DND-41 (cell line): ENCODE measurements at regions not wholly inside any gene's neighbourhood (a gene's known extent, or its start where the extent isn't known, plus 50 kb on each side); places are given as distances from the start of the nearest gene placed in this dataset.

Experiments used
- ATAC-seq: fragments of 200-7000 bp; cut with Tn5 transposase; 3 replicates; pipeline ENCODE4 v1.9.1; 2021; ENCODE audit warnings: low read depth; ENCODE audit not compliant: insufficient read depth
- DNase-seq: peaks from one replicate; pipeline ENCODE4 v3.0.0-alpha.2; 2020
- H2AFZ ChIP-seq: 2 replicates; pipeline ENCODE4 v1.6.0; 2012; ENCODE audit warnings: low read depth, low read length
- H3K27ac ChIP-seq: 2 replicates; pipeline ENCODE4 v1.5.1; 2012; ENCODE audit warnings: low read length, inconsistent platforms
- H3K27me3 ChIP-seq: fragments of 200-600 bp; sonication (generic); 2 replicates; pipeline ENCODE4 v1.6.0; 2012; ENCODE audit warnings: low read length, mild to moderate bottlenecking, inconsistent platforms; ENCODE audit not compliant: insufficient read depth, poor library complexity
- H3K36me3 ChIP-seq: 2 replicates; pipeline ENCODE4 v1.5.1; 2012; ENCODE audit warnings: low read length, inconsistent platforms; ENCODE audit not compliant: insufficient read depth
- H3K4me1 ChIP-seq: 2 replicates; pipeline ENCODE4 v1.5.1; 2012; ENCODE audit warnings: mild to moderate bottlenecking, low read length; ENCODE audit not compliant: insufficient read depth
- H3K4me2 ChIP-seq: 2 replicates; pipeline ENCODE4 v1.6.0; 2012; ENCODE audit warnings: mild to moderate bottlenecking, moderate library complexity, low read length, inconsistent platforms; ENCODE audit not compliant: insufficient read depth
- H3K4me3 ChIP-seq, 2 experiments: fragments of 200-600 bp in 1 of 2; shearing (Covaris generic) in 1 of 2; 2 replicates each; pipeline ENCODE4 v1.5.1; 2012 to 2016; ENCODE audit warnings: inconsistent platforms in 2 of 2, low read length in 2 of 2, mild to moderate bottlenecking in 2 of 2, low read depth in 1 of 2, moderate library complexity in 1 of 2
- H3K79me2 ChIP-seq: 2 replicates; pipeline ENCODE4 v1.6.0; 2012; ENCODE audit warnings: low read length, inconsistent platforms; ENCODE audit not compliant: insufficient read depth
- H3K9ac ChIP-seq: 2 replicates; pipeline ENCODE4 v1.6.0; 2012; ENCODE audit warnings: low read depth, mild to moderate bottlenecking, inconsistent platforms, low read length, moderate library complexity
- H3K9me3 ChIP-seq: 2 replicates; pipeline ENCODE4 v1.5.1; 2012; ENCODE audit warnings: low read length, moderate library complexity, mild to moderate bottlenecking, inconsistent platforms; ENCODE audit not compliant: insufficient read depth, severe bottlenecking
- H4K20me1 ChIP-seq: 2 replicates; pipeline ENCODE4 v1.6.0; 2012; ENCODE audit warnings: low read length; ENCODE audit not compliant: insufficient read depth
- EZH2 ChIP-seq: IDR thresholded peaks from 3 replicates; pipeline ENCODE4 v1.6.1; 2012; ENCODE audit warnings: borderline replicate concordance, low read depth, mild to moderate bottlenecking, moderate library complexity, low read length, inconsistent platforms; ENCODE audit not compliant: severe bottlenecking
- TF ChIP-seq, protein P1 (sequence below): IDR thresholded peaks from 2 replicates; pipeline ENCODE4 v1.5.1; 2012; ENCODE audit warnings: borderline replicate concordance, low read length, moderate library complexity, mild to moderate bottlenecking; ENCODE audit not compliant: poor library complexity, severe bottlenecking; ENCODE audit errors: extremely low read depth

DNA sequence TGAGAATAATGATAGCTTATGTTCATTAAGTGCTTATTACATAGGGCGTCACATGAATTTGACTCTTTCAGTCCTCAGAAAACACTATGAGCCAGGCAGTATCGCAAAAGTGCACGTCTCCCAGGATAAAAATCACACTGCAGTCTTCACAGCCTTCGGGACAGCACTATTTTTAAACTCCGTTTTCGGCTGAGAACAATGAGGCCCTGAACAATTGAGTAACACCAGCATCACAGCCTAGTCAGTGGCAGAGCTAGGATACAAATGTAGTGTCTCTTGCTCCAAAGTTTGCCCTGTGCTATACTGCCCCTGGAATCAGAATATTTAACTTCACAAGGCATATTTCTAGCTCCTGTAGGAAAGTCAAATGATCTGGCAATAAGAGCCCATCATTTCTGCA is 852.1 kb upstream of the SEMA6D start:
- TF ChIP-seq, protein P1, sequence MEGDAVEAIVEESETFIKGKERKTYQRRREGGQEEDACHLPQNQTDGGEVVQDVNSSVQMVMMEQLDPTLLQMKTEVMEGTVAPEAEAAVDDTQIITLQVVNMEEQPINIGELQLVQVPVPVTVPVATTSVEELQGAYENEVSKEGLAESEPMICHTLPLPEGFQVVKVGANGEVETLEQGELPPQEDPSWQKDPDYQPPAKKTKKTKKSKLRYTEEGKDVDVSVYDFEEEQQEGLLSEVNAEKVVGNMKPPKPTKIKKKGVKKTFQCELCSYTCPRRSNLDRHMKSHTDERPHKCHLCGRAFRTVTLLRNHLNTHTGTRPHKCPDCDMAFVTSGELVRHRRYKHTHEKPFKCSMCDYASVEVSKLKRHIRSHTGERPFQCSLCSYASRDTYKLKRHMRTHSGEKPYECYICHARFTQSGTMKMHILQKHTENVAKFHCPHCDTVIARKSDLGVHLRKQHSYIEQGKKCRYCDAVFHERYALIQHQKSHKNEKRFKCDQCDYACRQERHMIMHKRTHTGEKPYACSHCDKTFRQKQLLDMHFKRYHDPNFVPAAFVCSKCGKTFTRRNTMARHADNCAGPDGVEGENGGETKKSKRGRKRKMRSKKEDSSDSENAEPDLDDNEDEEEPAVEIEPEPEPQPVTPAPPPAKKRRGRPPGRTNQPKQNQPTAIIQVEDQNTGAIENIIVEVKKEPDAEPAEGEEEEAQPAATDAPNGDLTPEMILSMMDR: no peak
- no peak for TF ChIP-seq EZH2
- Histone ChIP-seq H3K79me2 (no peaks in the 10 kb centered on the region), H3K4me1 (no peaks in the 10 kb centered on the region)

DNA sequence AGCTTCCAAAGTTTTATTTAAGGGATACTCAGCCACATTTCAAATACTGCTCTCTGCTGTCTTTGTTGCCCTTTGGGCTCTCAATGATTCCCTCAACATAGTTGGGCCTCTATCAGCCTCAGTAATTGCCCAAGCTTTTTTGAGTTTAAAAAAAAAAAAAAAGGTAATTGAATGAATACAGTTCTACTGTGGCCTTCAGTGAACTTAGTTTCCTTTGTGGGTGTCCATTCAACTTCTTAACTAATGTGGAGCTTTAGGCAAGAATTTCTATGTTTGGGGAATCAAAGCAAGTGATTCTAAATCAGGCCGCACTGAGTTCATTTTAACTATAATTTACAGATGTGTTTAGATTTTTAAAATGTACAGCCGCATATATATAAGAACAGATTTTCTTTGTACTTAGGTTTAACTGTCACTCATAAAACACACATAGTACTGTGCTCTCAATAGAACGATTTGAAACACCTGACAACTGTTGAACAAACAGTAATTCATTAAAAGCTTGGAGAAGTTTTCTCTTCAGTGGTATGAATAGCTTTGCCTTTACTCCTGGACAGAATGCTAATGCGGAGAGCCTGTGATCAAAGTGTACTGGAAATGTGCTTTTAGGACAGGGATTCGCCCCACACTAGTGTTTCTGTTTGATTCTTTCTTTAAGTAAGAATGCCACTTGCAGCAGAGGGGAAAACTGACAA is 844.9 kb upstream of the SEMA6D start:
- no peak for TF ChIP-seq EZH2
- TF ChIP-seq, protein P1: no peak
- H3K9me3 ChIP-seq: no peaks in the 10 kb centered on the region

More for the DNA sequence above, 852.1 kb upstream of the SEMA6D start:
- Histone ChIP-seq H3K27ac (no peak overlapping the region), H3K9ac (no peak overlapping the region), H3K27me3 (no peaks in the 10 kb centered on the region), H4K20me1 (no peaks in the 10 kb centered on the region), H3K36me3 (no peaks in the 10 kb centered on the region), H3K9me3 (no peaks in the 10 kb centered on the region), H3K4me2 (no peak overlapping the region), H2AFZ (no peak overlapping the region), H3K4me3 (no peak overlapping the region)
- ATAC-seq (no peak), DNase-seq (no peak)

DNA sequence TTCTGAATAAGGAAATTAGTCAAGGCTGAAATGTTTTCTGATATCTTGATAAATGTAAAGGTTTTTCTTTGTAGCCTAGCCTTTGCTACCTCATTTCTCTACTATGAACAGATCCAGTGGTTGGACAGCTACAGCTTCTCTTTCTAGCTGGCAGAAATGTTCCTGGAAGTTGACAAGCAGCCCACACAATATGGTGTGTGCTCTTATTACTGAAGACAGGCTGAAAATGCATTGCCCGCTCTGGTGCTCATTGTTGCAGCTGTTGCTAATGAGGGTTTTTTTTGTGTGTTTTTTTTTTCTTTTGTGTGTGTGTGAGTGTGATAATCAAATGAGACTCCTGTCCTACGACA is 844.3 kb upstream of the SEMA6D start:
- DNase-seq (no peak), ATAC-seq (no peak)
- Histone ChIP-seq H3K4me3 (no peak overlapping the region), H3K9ac (no peak overlapping the region), H3K79me2 (no peaks in the 10 kb centered on the region), H3K27me3 (no peaks in the 10 kb centered on the region), H4K20me1 (no peaks in the 10 kb centered on the region), H2AFZ (no peak overlapping the region), H3K4me2 (no peak overlapping the region), H3K27ac (no peak overlapping the region), H3K36me3 (no peaks in the 10 kb centered on the region), H3K4me1 (no peaks in the 10 kb centered on the region), H3K9me3 (no peaks in the 10 kb centered on the region)
- TF ChIP-seq EZH2: no peak
- TF ChIP-seq, protein P1: no peak

More for the DNA sequence above, 844.9 kb upstream of the SEMA6D start:
- Histone ChIP-seq H3K4me1 (no peaks in the 10 kb centered on the region), H4K20me1 (no peaks in the 10 kb centered on the region), H3K27me3 (no peaks in the 10 kb centered on the region), H3K79me2 (no peaks in the 10 kb centered on the region), H3K4me3 (no peak overlapping the region), H3K27ac (no peak overlapping the region), H3K4me2 (no peak overlapping the region), H3K36me3 (no peaks in the 10 kb centered on the region), H2AFZ (no peak overlapping the region), H3K9ac (no peak overlapping the region)
- ATAC-seq (no peak), DNase-seq (no peak)
